DOHH2 (cell line): ENCODE measurements at regions not wholly inside any gene's neighbourhood (a gene's known extent, or its start where the extent isn't known, plus 50 kb on each side); places are given as distances from the start of the nearest gene placed in this dataset.
"Not testable (repeated sequence)": the region's sequence is repeated elsewhere in the genome, so short reads cannot be mapped to it uniquely, and the experiment has no call there.

Source experiments
- H3F3A ChIP-seq: fragments of 200-600 bp; sonication (generic), shearing (Covaris generic); 2 replicates; pipeline ENCODE4 v1.6.0; 2016; ENCODE audit warnings: antibody characterized with exemption, mild to moderate bottlenecking; ENCODE audit not compliant: control insufficient read depth, insufficient read depth
- H3K27ac ChIP-seq: fragments of 200-600 bp; sonication (generic); 2 replicates; pipeline ENCODE4 v1.5.1; 2014; ENCODE audit warnings: low read depth, mild to moderate bottlenecking, low read length, moderate library complexity
- H3K27me3 ChIP-seq: fragments of 200-600 bp; sonication (generic); 2 replicates; pipeline ENCODE4 v1.6.1; 2014; ENCODE audit warnings: mild to moderate bottlenecking, low read length, mixed read lengths; ENCODE audit not compliant: control insufficient read depth
- H3K36me3 ChIP-seq: fragments of 200-600 bp; sonication (generic); 2 replicates; pipeline ENCODE4 v1.6.1; 2014; ENCODE audit warnings: mild to moderate bottlenecking, low read length, moderate library complexity, mixed read lengths; ENCODE audit not compliant: control insufficient read depth
- H3K4me1 ChIP-seq: fragments of 200-600 bp; sonication (generic); 2 replicates; pipeline ENCODE4 v1.6.1; 2014; ENCODE audit warnings: mild to moderate bottlenecking, low read length, mixed read lengths; ENCODE audit not compliant: control insufficient read depth
- H3K4me2 ChIP-seq: fragments of 200-600 bp; sonication (generic); 2 replicates; pipeline ENCODE4 v1.6.0; 2014; ENCODE audit warnings: mild to moderate bottlenecking, low read length, moderate library complexity
- H3K4me3 ChIP-seq: fragments of 200-600 bp; sonication (generic); 2 replicates; pipeline ENCODE4 v1.5.1; 2014; ENCODE audit warnings: mild to moderate bottlenecking, low read length, mixed read lengths
- H3K79me2 ChIP-seq: fragments of 200-600 bp; sonication (generic); 2 replicates; pipeline ENCODE4 v1.6.1; 2014; ENCODE audit warnings: mild to moderate bottlenecking, low read length, mixed read lengths; ENCODE audit not compliant: control insufficient read depth
- H3K9me2 ChIP-seq: fragments of 200-600 bp; sonication (generic); replicated peaks from 2 replicates; pipeline ENCODE4 v1.6.1; 2014; ENCODE audit warnings: mild to moderate bottlenecking, low read length, mixed read lengths; ENCODE audit not compliant: control insufficient read depth
- H3K9me3 ChIP-seq: fragments of 200-600 bp; sonication (generic); 2 replicates; pipeline ENCODE4 v1.6.1; 2014; ENCODE audit warnings: antibody characterized with exemption, low read length, mixed read lengths; ENCODE audit not compliant: control insufficient read depth, insufficient read depth
- H4K20me1 ChIP-seq: fragments of 200-600 bp; sonication (generic); 2 replicates; pipeline ENCODE4 v1.6.0; 2014; ENCODE audit warnings: low read depth, mild to moderate bottlenecking, antibody characterized with exemption, low read length, moderate library complexity; ENCODE audit not compliant: control insufficient read depth, insufficient read depth
- CTCF ChIP-seq: fragments of 200-600 bp; sonication (generic); IDR thresholded peaks from one replicate; pipeline ENCODE4 v1.5.1; 2014; ENCODE audit warnings: antibody characterized with exemption, mild to moderate bottlenecking, low read depth, low read length; ENCODE audit not compliant: poor library complexity, severe bottlenecking
- EZH2phosphoT487 ChIP-seq: fragments of 200-600 bp; sonication (generic); IDR thresholded peaks from 2 replicates; pipeline ENCODE4 v1.6.1; 2017; ENCODE audit warnings: borderline replicate concordance, mild to moderate bottlenecking, antibody characterized with exemption, low read length, moderate library complexity, mixed read lengths

GRCh38 chr1:59212706-59213105, 84.2 kb upstream of the FGGY start:
- H3K4me3 ChIP-seq: no peak overlapping the region
- no peaks in the 10 kb centered on the region for H3F3A ChIP-seq
- H3K9me2 ChIP-seq: no peaks in the 10 kb centered on the region
- no peaks in the 10 kb centered on the region for H3K27me3 ChIP-seq
- no peaks in the 10 kb centered on the region for H3K36me3 ChIP-seq
- no peaks in the 10 kb centered on the region for H4K20me1 ChIP-seq
- no peaks in the 10 kb centered on the region for H3K79me2 ChIP-seq
- no peaks in the 10 kb centered on the region for H3K4me1 ChIP-seq
- TF ChIP-seq EZH2phosphoT487: no peak
- TF ChIP-seq CTCF: no peak
- no peak overlapping the region for H3K27ac ChIP-seq
- no peak overlapping the region for H3K4me2 ChIP-seq
- H3K9me3 ChIP-seq: no peaks in the 10 kb centered on the region

- no peaks in the 10 kb centered on the region for H3K9me2 ChIP-seq
- no peaks in the 10 kb centered on the region for H3K4me1 ChIP-seq
- no peak overlapping the region for H3K4me3 ChIP-seq
- no peak for TF ChIP-seq EZH2phosphoT487
- no peak for TF ChIP-seq CTCF
- no peaks in the 10 kb centered on the region for H3K27me3 ChIP-seq
- H3K4me2 ChIP-seq: no peak overlapping the region
- no peaks in the 10 kb centered on the region for H3K79me2 ChIP-seq
- no peak overlapping the region for H3K27ac ChIP-seq
- H3F3A ChIP-seq: no peaks in the 10 kb centered on the region
- no peaks in the 10 kb centered on the region for H3K9me3 ChIP-seq
- H4K20me1 ChIP-seq: no peaks in the 10 kb centered on the region
- H3K36me3 ChIP-seq: no peaks in the 10 kb centered on the region
These were observed 82.4 kb upstream of the FGGY start for GRCh38 chr1:59214248-59215208.

- Histone ChIP-seq H3K27ac (no peak overlapping the region), H3K4me3 (no peak overlapping the region), H3K79me2 (no peaks in the 10 kb centered on the region), H3F3A (no peaks in the 10 kb centered on the region), H3K36me3 (no peaks in the 10 kb centered on the region), H3K9me2 (no peaks in the 10 kb centered on the region), H3K27me3 (no peaks in the 10 kb centered on the region), H3K4me2 (no peak overlapping the region), H3K4me1 (no peaks in the 10 kb centered on the region), H3K9me3 (no peaks in the 10 kb centered on the region), H4K20me1 (no peaks in the 10 kb centered on the region)
- no peak for TF ChIP-seq CTCF
- TF ChIP-seq EZH2phosphoT487: no peak
These were observed 81.1 kb upstream of the FGGY start for GRCh38 chr1:59215766-59216291.

- H4K20me1 ChIP-seq, H3K9me3 ChIP-seq, H3K27ac ChIP-seq: not testable (repeated sequence)
These were observed 79.5 kb upstream of the FGGY start for GRCh38 chr1:59217439-59217838.

More at GRCh38 chr1:59217439-59217838, 79.5 kb upstream of the FGGY start:
- not testable (repeated sequence) for H3K4me1 ChIP-seq, H3K4me3 ChIP-seq, H3K79me2 ChIP-seq, H3K27me3 ChIP-seq, H3F3A ChIP-seq, H3K9me2 ChIP-seq, H3K4me2 ChIP-seq, H3K36me3 ChIP-seq
